ENCODE measurements at regions not wholly inside any gene's neighbourhood (a gene's known extent, or its start where the extent isn't known, plus 50 kb on each side); places are given as distances from the start of the nearest gene placed in this dataset.

GRCh38 chr18:77439888-77440287, 190.2 kb downstream of the GALR1 start:
- H3K27me3 ChIP-seq (replicated peaks; ENCODE audit: control insufficient read depth, insufficient read depth, low read length, poor library complexity, severe bottlenecking), result no peaks in the 10 kb centered on the region
- no peaks in the 10 kb centered on the region for H3K9me3 ChIP-seq (ENCODE audit: control insufficient read depth, low read length)
- no peak for DNase-seq
- H3K4me3 ChIP-seq (ENCODE audit: insufficient read depth, low read depth, low read length, poor library complexity, severe bottlenecking), result no peak overlapping the region
- H3K4me1 ChIP-seq (ENCODE audit: control insufficient read depth, insufficient read depth, low read length, poor library complexity, severe bottlenecking), result no peaks in the 10 kb centered on the region
- no peak overlapping the region for H3K27ac ChIP-seq (ENCODE audit: insufficient read depth, low read length, poor library complexity, severe bottlenecking)
- H3K36me3 ChIP-seq (ENCODE audit: control insufficient read depth, insufficient read depth, low read length), result no peaks in the 10 kb centered on the region

GRCh38 chr18:77442393-77442792, 192.7 kb downstream of the GALR1 start:
- no peaks in the 10 kb centered on the region for H3K9me3 ChIP-seq (ENCODE audit: control insufficient read depth, low read length)

GRCh38 chr18:77444385-77444784, 194.7 kb downstream of the GALR1 start:
- no peak overlapping the region for H3K27ac ChIP-seq (ENCODE audit: insufficient read depth, low read length, poor library complexity, severe bottlenecking)
- no peaks in the 10 kb centered on the region for H3K9me3 ChIP-seq (ENCODE audit: control insufficient read depth, low read length)
- no peak overlapping the region for H3K4me3 ChIP-seq (ENCODE audit: insufficient read depth, low read depth, low read length, poor library complexity, severe bottlenecking)
- H3K27me3 ChIP-seq (replicated peaks; ENCODE audit: control insufficient read depth, insufficient read depth, low read length, poor library complexity, severe bottlenecking), result no peaks in the 10 kb centered on the region
- H3K36me3 ChIP-seq (ENCODE audit: control insufficient read depth, insufficient read depth, low read length), result no peaks in the 10 kb centered on the region
- no peak for DNase-seq
- no peaks in the 10 kb centered on the region for H3K4me1 ChIP-seq (ENCODE audit: control insufficient read depth, insufficient read depth, low read length, poor library complexity, severe bottlenecking)

More at GRCh38 chr18:77442393-77442792, 192.7 kb downstream of the GALR1 start:
- DNase-seq, result no peak
- no peaks in the 10 kb centered on the region for H3K36me3 ChIP-seq (ENCODE audit: control insufficient read depth, insufficient read depth, low read length)
- no peaks in the 10 kb centered on the region for H3K4me1 ChIP-seq (ENCODE audit: control insufficient read depth, insufficient read depth, low read length, poor library complexity, severe bottlenecking)
- H3K27me3 ChIP-seq (replicated peaks; ENCODE audit: control insufficient read depth, insufficient read depth, low read length, poor library complexity, severe bottlenecking), result no peaks in the 10 kb centered on the region
- H3K27ac ChIP-seq (ENCODE audit: insufficient read depth, low read length, poor library complexity, severe bottlenecking), result no peak overlapping the region
- no peak overlapping the region for H3K4me3 ChIP-seq (ENCODE audit: insufficient read depth, low read depth, low read length, poor library complexity, severe bottlenecking)

GRCh38 chr18:77448046-77448445, 198.4 kb downstream of the GALR1 start:
- Histone ChIP-seq H3K4me3 (ENCODE audit: insufficient read depth, low read depth, low read length, poor library complexity, severe bottlenecking) (no peak overlapping the region), H3K27ac (ENCODE audit: insufficient read depth, low read length, poor library complexity, severe bottlenecking) (no peak overlapping the region), H3K9me3 (ENCODE audit: control insufficient read depth, low read length) (no peaks in the 10 kb centered on the region), H3K36me3 (ENCODE audit: control insufficient read depth, insufficient read depth, low read length) (no peaks in the 10 kb centered on the region), H3K27me3 (replicated peaks; ENCODE audit: control insufficient read depth, insufficient read depth, low read length, poor library complexity, severe bottlenecking) (no peaks in the 10 kb centered on the region), H3K4me1 (ENCODE audit: control insufficient read depth, insufficient read depth, low read length, poor library complexity, severe bottlenecking) (no peaks in the 10 kb centered on the region)
- no peak for DNase-seq

- no peaks in the 10 kb centered on the region for H3K9me3 ChIP-seq (ENCODE audit: control insufficient read depth, low read length)
- H3K4me3 ChIP-seq (ENCODE audit: insufficient read depth, low read depth, low read length, poor library complexity, severe bottlenecking), result no peak overlapping the region
- no peaks in the 10 kb centered on the region for H3K36me3 ChIP-seq (ENCODE audit: control insufficient read depth, insufficient read depth, low read length)
- DNase-seq, result no peak
- no peaks in the 10 kb centered on the region for H3K4me1 ChIP-seq (ENCODE audit: control insufficient read depth, insufficient read depth, low read length, poor library complexity, severe bottlenecking)
- H3K27ac ChIP-seq (ENCODE audit: insufficient read depth, low read length, poor library complexity, severe bottlenecking), result no peak overlapping the region
- H3K27me3 ChIP-seq (replicated peaks; ENCODE audit: control insufficient read depth, insufficient read depth, low read length, poor library complexity, severe bottlenecking), result no peaks in the 10 kb centered on the region
Observed at GRCh38 chr18:77455004-77455403, 205.4 kb downstream of the GALR1 start.

GRCh38 chr18:77457681-77458080, 208.0 kb downstream of the GALR1 start:
- Histone ChIP-seq H3K4me1 (ENCODE audit: control insufficient read depth, insufficient read depth, low read length, poor library complexity, severe bottlenecking) (no peaks in the 10 kb centered on the region), H3K27ac (ENCODE audit: insufficient read depth, low read length, poor library complexity, severe bottlenecking) (no peak overlapping the region), H3K36me3 (ENCODE audit: control insufficient read depth, insufficient read depth, low read length) (no peaks in the 10 kb centered on the region), H3K4me3 (ENCODE audit: insufficient read depth, low read depth, low read length, poor library complexity, severe bottlenecking) (no peak overlapping the region), H3K27me3 (replicated peaks; ENCODE audit: control insufficient read depth, insufficient read depth, low read length, poor library complexity, severe bottlenecking) (no peaks in the 10 kb centered on the region), H3K9me3 (ENCODE audit: control insufficient read depth, low read length) (no peaks in the 10 kb centered on the region)
- DNase-seq, result no peak

GRCh38 chr18:77461062-77461688, 211.5 kb downstream of the GALR1 start:
- H3K9me3 ChIP-seq (ENCODE audit: control insufficient read depth, low read length), result no peaks in the 10 kb centered on the region
- no peak overlapping the region for H3K27ac ChIP-seq (ENCODE audit: insufficient read depth, low read length, poor library complexity, severe bottlenecking)
- H3K4me3 ChIP-seq (ENCODE audit: insufficient read depth, low read depth, low read length, poor library complexity, severe bottlenecking), result no peak overlapping the region
- no peaks in the 10 kb centered on the region for H3K27me3 ChIP-seq (replicated peaks; ENCODE audit: control insufficient read depth, insufficient read depth, low read length, poor library complexity, severe bottlenecking)
- DNase-seq, result no peak
- no peaks in the 10 kb centered on the region for H3K36me3 ChIP-seq (ENCODE audit: control insufficient read depth, insufficient read depth, low read length)
- H3K4me1 ChIP-seq (ENCODE audit: control insufficient read depth, insufficient read depth, low read length, poor library complexity, severe bottlenecking), result no peaks in the 10 kb centered on the region

GRCh38 chr18:77464917-77465316, 215.3 kb downstream of the GALR1 start:
- Histone ChIP-seq H3K4me3 (ENCODE audit: insufficient read depth, low read depth, low read length, poor library complexity, severe bottlenecking) (no peak overlapping the region), H3K27ac (ENCODE audit: insufficient read depth, low read length, poor library complexity, severe bottlenecking) (no peak overlapping the region)
- no peak for DNase-seq

GRCh38 chr18:77466890-77467289, 217.2 kb downstream of the GALR1 start:
- DNase-seq, result no peak
- no peaks in the 10 kb centered on the region for H3K36me3 ChIP-seq (ENCODE audit: control insufficient read depth, insufficient read depth, low read length)

More at GRCh38 chr18:77464917-77465316, 215.3 kb downstream of the GALR1 start:
- no peaks in the 10 kb centered on the region for H3K27me3 ChIP-seq (replicated peaks; ENCODE audit: control insufficient read depth, insufficient read depth, low read length, poor library complexity, severe bottlenecking)
- no peaks in the 10 kb centered on the region for H3K4me1 ChIP-seq (ENCODE audit: control insufficient read depth, insufficient read depth, low read length, poor library complexity, severe bottlenecking)
- no peaks in the 10 kb centered on the region for H3K36me3 ChIP-seq (ENCODE audit: control insufficient read depth, insufficient read depth, low read length)
- H3K9me3 ChIP-seq (ENCODE audit: control insufficient read depth, low read length), result no peaks in the 10 kb centered on the region

GRCh38 chr18:77469131-77469530, 219.5 kb downstream of the GALR1 start:
- DNase-seq, result no peak
- Histone ChIP-seq H3K36me3 (ENCODE audit: control insufficient read depth, insufficient read depth, low read length) (no peaks in the 10 kb centered on the region), H3K4me3 (ENCODE audit: insufficient read depth, low read depth, low read length, poor library complexity, severe bottlenecking) (no peak overlapping the region), H3K27ac (ENCODE audit: insufficient read depth, low read length, poor library complexity, severe bottlenecking) (no peak overlapping the region), H3K9me3 (ENCODE audit: control insufficient read depth, low read length) (no peaks in the 10 kb centered on the region), H3K27me3 (replicated peaks; ENCODE audit: control insufficient read depth, insufficient read depth, low read length, poor library complexity, severe bottlenecking) (no peaks in the 10 kb centered on the region), H3K4me1 (ENCODE audit: control insufficient read depth, insufficient read depth, low read length, poor library complexity, severe bottlenecking) (no peaks in the 10 kb centered on the region)

More at GRCh38 chr18:77466890-77467289, 217.2 kb downstream of the GALR1 start:
- Histone ChIP-seq H3K4me1 (ENCODE audit: control insufficient read depth, insufficient read depth, low read length, poor library complexity, severe bottlenecking) (no peaks in the 10 kb centered on the region), H3K27ac (ENCODE audit: insufficient read depth, low read length, poor library complexity, severe bottlenecking) (no peak overlapping the region), H3K4me3 (ENCODE audit: insufficient read depth, low read depth, low read length, poor library complexity, severe bottlenecking) (no peak overlapping the region), H3K27me3 (replicated peaks; ENCODE audit: control insufficient read depth, insufficient read depth, low read length, poor library complexity, severe bottlenecking) (no peaks in the 10 kb centered on the region), H3K9me3 (ENCODE audit: control insufficient read depth, low read length) (no peaks in the 10 kb centered on the region)

Data from effector memory CD4-positive, alpha-beta T cell (primary cell).